Right ventricle myocardium superior (tissue), 1 donor: ENCODE measurements at regions not wholly inside any gene's neighbourhood (a gene's known extent, or its start where the extent isn't known, plus 50 kb on each side); places are given as distances from the start of the nearest gene placed in this dataset.

Experiments used
- ATAC-seq: fragments of 200-7000 bp; cut with Tn5 transposase; one replicate; pipeline ENCODE4 v1.9.1; 2020; ENCODE audit warnings: mild to moderate bottlenecking; ENCODE audit not compliant: poor library complexity
- DNase-seq: peaks from one replicate; pipeline ENCODE4 v3.0.0-alpha.2; 2020
- intact Hi-C: fragments of 100-400 bp; cut with DNase I; formaldehyde crosslinking; loops from one replicate; pipeline ENCODE4 v1.11.2; 2022
- donor health status: DM: no; HTN: yes; CAD: no; lungs with severe emphysema.

- no peak for ATAC-seq
- no peak for DNase-seq
- intact Hi-C loops, result no loop called here
These were observed 1191.7 kb upstream of the CDH6 start for GRCh38 chr5:30001826-30002225.

- no peak for ATAC-seq
- intact Hi-C loops, result no loop called here
- no peak for DNase-seq
These were observed 1193.3 kb upstream of the CDH6 start for GRCh38 chr5:30000231-30000630.

DNA sequence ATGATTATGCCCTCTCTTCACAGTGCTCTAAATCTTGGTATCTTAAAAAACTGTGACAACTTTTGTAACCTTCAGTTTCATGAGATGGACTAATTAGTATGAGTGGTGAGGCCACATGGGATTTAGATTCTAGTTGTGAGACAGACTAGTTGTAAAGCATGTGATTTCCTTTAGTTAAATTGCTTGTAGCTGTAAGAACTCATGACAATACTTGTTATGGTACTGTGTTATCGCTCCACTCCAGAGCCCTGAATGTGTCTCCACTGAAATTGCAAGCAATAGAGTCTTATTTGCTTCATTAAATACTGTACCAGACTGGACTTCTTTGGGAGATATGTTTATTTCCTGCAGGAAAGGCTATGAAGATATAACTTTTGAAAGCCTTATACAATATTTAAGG lies 1198.3 kb upstream of the CDH6 start:
- DNase-seq, result no peak
- intact Hi-C loops, result no loop called here
- no peak for ATAC-seq

GRCh38 chr5:29994519-29994918 lies 1199.0 kb upstream of the CDH6 start:
- ATAC-seq (no peak), DNase-seq (no peak)
- intact Hi-C loops, result no loop called here

GRCh38 chr5:29993286-29993685 lies 1200.2 kb upstream of the CDH6 start:
- ATAC-seq, result no peak
- no peak for DNase-seq
- intact Hi-C loops, result no loop called here

DNA sequence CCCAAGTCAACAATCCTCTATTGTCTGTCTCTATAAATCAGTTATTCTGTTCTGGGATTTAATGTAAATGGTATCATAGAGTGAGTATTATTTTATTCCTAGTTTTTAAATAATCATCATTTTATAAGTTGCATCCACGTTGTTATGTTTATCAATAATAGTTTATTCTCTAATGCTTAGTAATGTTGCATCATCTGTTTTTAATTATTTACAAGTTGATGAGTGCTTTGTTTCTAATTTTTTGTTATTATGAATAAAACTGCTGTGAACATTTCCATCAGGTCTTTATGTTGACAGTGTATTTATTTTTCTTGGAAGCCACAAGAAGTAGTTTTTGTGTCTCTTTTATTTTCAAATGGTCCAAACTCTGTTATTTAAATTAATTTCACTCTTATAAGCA lies 1201.2 kb upstream of the CDH6 start:
- ATAC-seq (no peak), DNase-seq (no peak)
- intact Hi-C loops, result no loop called here

DNA sequence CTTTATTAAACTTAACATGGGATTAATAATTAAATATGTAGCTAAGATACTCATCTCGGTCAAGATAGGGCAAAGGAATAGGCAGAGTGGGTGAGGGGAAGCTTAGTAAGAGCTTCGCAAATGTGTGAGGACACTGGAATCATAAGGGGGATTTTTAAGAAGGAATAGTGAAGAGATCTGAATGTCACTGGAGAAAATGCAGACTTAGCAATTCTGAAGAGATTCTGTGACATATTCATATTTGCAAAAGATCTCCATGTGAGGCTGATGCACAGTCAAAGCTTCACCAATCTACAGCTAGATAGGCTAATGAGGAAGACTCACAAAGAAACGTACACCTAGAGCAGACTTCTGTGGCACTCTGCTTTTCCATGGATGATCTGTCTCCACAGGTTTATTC lies 1202.8 kb upstream of the CDH6 start:
- ATAC-seq, result no peak
- DNase-seq, result no peak
- intact Hi-C loops, result no loop called here

DNA sequence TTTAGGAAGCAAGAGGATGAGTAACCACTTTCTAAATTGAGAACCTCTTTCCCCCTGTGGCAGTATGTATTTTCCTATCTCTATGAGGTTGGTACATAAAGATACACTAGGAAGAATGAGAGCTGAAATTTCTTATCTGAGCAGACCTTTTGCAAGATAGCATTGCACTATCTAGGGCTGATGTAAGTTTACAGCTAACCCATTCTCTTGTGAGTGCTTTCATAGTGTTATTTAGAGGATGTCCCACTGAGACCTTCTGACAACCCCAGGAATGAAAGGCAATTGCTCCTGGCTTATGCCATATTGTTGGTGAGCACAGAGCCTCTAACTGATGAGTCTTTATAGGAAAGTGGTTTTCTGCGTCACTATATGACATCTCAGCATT lies 1209.3 kb upstream of the CDH6 start:
- ATAC-seq, result no peak
- intact Hi-C loops, result no loop called here

DNA sequence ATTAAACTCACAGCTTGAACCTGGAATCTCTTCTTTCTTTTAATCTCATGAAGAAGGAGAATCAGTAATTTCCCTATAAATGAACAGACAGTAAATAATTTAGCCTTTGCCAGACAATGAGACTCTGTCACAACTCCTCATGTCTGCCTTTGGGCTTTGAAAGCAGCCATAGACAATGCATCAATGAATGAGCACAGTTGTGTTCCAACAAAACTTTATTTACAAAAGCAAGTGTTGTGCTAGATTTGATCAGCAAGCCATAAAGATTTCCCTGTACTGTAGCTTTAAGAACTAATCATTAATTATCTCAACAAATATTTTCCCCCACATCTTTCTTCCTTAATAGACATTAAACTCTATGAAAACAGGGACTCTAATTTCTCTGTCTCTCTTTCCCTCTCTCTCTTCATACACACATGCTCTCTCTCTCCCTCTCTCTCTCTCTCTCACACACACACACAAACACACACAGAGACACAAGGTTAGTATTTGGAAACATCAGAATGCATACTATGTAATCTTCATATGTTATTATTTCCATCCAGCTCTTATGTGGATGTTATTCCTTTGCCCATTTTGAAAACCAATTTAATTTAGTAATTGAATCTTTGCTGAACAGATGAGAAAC lies 1209.8 kb upstream of the CDH6 start:
- ATAC-seq (no peak), DNase-seq (no peak)
- intact Hi-C loops, result no loop called here

More for the DNA sequence above, 1209.3 kb upstream of the CDH6 start:
- no peak for DNase-seq

GRCh38 chr5:29982457-29982856 lies 1211.0 kb upstream of the CDH6 start:
- DNase-seq, result no peak
- ATAC-seq, result no peak
- intact Hi-C loops, result no loop called here

- intact Hi-C loops, result no loop called here
- DNase-seq (no peak), ATAC-seq (no peak)
These were observed 1220.9 kb upstream of the CDH6 start for GRCh38 chr5:29972597-29972996.

- no peak for ATAC-seq
- intact Hi-C loops, result no loop called here
- DNase-seq, result no peak
These were observed 1229.5 kb upstream of the CDH6 start for GRCh38 chr5:29963956-29964355.

DNA sequence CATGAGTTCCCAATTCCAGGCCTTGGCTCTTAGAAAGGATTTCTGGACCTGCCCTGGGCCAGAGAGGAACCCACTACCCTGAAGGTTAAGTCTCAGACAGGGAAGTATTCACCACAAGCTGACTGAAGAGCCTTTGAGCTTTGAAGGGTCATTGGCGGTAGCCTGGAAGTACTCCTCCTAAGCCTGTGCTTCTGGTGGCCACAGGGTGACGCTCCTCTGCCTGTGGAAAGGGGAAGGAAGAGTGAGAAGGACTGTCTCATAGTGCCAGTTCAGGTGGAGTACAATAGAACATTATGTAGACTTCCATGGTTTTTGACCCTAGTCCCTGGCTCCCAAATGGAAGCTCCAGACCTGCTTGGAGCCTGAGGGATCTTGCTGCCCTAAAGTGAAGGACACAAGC lies 1233.2 kb upstream of the CDH6 start:
- ATAC-seq (no peak), DNase-seq (no peak)
- intact Hi-C loops, result no loop called here

GRCh38 chr5:29950416-29951145 lies 1242.9 kb upstream of the CDH6 start:
- ATAC-seq, result no peak
- intact Hi-C loops, result no loop called here
- no peak for DNase-seq

- intact Hi-C loops, result no loop called here
- ATAC-seq (no peak), DNase-seq (no peak)
These were observed 1244.1 kb upstream of the CDH6 start for GRCh38 chr5:29949301-29949872.

DNA sequence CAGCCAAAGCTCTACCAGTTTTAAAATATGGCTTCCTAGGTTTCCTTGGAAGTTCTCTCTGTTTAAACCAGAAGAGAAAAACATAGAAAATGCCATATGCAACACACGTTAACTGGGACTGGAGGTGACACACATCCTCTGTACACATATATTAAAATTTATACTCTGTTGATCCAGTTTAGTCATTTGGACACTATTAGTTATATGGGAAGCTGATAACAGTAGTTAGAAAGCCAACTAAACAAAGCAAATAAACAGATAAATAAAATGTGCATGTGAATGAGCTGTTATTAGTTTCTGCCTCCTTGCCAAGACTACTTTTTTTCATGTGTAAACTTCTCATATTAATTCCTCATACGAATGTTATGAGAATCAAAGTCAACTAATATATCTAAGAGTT lies 1249.2 kb upstream of the CDH6 start:
- intact Hi-C loops, result no loop called here

GRCh38 chr5:29942089-29942488 lies 1251.4 kb upstream of the CDH6 start:
- DNase-seq (no peak), ATAC-seq (no peak)
- intact Hi-C loops, result no loop called here

More for the DNA sequence above, 1249.2 kb upstream of the CDH6 start:
- DNase-seq (no peak), ATAC-seq (no peak)

GRCh38 chr5:29939988-29940387 lies 1253.5 kb upstream of the CDH6 start:
- ATAC-seq, result no peak
- no peak for DNase-seq
- intact Hi-C loops, result no loop called here

DNA sequence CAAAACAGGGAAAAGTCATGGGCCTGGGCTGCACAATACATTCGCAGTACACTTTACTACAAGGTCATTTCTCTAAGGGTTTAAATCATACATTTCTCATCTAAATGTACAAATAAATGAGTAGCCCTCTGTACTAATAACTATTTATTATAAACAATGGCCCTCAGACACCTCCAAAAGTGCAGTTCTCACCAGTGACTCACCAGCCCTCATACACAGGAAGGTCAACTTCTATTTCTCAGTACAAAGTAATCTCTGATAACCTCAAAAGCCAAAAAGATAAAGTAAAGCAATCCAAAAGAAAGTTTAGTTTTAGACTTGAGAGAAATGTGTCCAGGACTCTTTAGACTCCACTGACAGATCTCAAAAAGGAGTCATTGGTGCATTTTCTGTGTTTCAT lies 1258.1 kb upstream of the CDH6 start:
- intact Hi-C loops, result no loop called here
- no peak for ATAC-seq
- DNase-seq, result no peak

DNA sequence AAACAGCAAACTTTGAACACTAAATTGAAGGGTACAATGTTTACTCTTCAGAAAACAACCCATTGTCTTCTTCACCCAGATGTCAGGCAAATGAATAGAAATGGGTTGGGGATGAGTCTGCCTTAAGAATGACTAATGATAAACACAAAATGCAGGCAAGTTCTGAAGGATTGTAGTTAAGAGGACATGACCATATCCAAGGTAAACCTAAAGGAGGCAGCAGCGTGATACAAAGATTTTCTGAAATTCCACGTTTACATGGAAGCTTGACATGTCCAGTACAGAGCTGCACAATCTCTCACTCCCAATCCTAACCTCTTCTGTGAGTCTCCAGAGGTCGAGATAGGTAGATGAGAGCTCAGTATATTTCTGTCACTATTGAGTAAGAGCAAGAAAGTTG lies 1263.2 kb upstream of the CDH6 start:
- intact Hi-C loops, result no loop called here
- ATAC-seq, result no peak
- DNase-seq, result no peak
